ENCODE measurements at regions not wholly inside any gene's neighbourhood (a gene's known extent, or its start where the extent isn't known, plus 50 kb on each side); places are given as distances from the start of the nearest gene placed in this dataset.

DNA sequence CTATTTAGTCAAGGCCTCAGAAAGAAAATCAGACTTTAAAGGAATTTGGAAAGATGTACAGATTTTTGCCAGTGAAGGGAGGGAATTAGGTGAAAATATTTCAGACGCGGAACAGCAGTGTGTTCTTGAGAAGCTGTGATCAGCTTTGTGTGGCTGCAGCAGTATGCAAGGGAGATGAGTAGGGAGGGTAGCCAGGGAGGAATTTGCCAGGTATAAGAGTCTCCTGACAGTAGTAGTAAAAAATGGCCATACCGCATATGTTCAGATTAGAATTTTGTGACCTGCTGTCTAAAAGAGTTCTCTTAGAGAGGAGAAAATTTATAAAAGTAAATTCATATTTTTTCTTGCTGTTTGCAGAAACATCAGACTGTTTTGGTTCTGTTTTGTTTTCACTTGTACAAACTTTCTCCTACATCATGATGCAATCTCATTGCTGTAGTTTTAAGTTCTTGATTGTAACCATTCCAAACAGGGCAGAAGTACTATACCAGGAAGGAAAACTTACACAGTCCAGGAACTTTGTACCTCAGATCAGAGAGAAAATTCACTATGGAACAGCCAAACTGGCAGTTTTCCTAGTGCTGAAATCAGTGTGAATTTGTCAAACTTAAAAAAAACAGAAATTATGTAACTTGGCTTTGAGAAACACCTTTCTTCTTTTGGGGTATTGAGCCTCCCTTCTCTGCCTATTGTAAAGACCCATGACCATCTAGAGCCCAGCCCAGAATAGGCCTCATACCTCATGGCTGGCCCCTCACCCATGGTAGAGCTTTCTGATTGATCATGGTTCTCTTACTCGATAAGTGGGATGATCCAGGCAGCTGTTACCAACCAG, 78.4 kb upstream of the NR3C1 start (continued):
- TF ChIP-seq, protein P1, sequence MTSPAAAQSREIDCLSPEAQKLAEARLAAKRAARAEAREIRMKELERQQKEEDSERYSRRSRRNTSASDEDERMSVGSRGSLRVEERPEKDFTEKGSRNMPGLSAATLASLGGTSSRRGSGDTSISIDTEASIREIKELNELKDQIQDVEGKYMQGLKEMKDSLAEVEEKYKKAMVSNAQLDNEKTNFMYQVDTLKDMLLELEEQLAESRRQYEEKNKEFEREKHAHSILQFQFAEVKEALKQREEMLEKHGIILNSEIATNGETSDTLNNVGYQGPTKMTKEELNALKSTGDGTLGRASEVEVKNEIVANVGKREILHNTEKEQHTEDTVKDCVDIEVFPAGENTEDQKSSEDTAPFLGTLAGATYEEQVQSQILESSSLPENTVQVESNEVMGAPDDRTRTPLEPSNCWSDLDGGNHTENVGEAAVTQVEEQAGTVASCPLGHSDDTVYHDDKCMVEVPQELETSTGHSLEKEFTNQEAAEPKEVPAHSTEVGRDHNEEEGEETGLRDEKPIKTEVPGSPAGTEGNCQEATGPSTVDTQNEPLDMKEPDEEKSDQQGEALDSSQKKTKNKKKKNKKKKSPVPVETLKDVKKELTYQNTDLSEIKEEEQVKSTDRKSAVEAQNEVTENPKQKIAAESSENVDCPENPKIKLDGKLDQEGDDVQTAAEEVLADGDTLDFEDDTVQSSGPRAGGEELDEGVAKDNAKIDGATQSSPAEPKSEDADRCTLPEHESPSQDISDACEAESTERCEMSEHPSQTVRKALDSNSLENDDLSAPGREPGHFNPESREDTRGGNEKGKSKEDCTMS (CRISPR knock-in tag; conservative IDR thresholded peaks at IDR 0.05), result no peak
- TF ChIP-seq ZNF572 (CRISPR knock-in tag; IDR thresholded peaks at IDR 0.05) (no peak), EP300 (IDR thresholded peaks at IDR 0.05; ENCODE audit: low read depth in 2 of 2, low read length in 2 of 2) (peak in 1 of 2 experiments; percentile 75; a peak in 2 of 4 replicates), EP300 (CRISPR knock-in tag; IDR thresholded peaks at IDR 0.05; ENCODE audit: borderline replicate concordance) (no peak), CHD2 (IDR thresholded peaks at IDR 0.05; ENCODE audit: low read depth, low read length) (no peak), MIXL1 (CRISPR knock-in tag; IDR thresholded peaks at IDR 0.05) (peak; percentile 60), TBX2 (CRISPR knock-in tag; IDR thresholded peaks at IDR 0.05; ENCODE audit: borderline replicate concordance) (0 out of 2 replicates have a peak, but pooled peaks have one; percentile 23), NR2F1 (CRISPR knock-in tag; IDR thresholded peaks at IDR 0.05) (no peak), HMG20B (CRISPR knock-in tag; conservative IDR thresholded peaks at IDR 0.05) (0 out of 2 replicates have a peak, but pooled peaks have one; percentile 32), NCOA2 (CRISPR knock-in tag; IDR thresholded peaks at IDR 0.05) (peak; percentile 74), ZNF326 (CRISPR knock-in tag; IDR thresholded peaks at IDR 0.05; ENCODE audit: borderline replicate concordance) (no peak), ZNF660 (CRISPR knock-in tag; IDR thresholded peaks at IDR 0.05; ENCODE audit: borderline replicate concordance, low read depth) (no peak), ZFP36 (IDR thresholded peaks at IDR 0.05; ENCODE audit: borderline replicate concordance, low read depth, low read length, partially characterized antibody) (no peak), POLR2G (IDR thresholded peaks at IDR 0.05; ENCODE audit: low read depth, low read length) (no peak), IRF2 (CRISPR knock-in tag; IDR thresholded peaks at IDR 0.05) (peak; percentile 59; the same call in 1 of the 2 replicates)
- TF ChIP-seq, protein P2, sequence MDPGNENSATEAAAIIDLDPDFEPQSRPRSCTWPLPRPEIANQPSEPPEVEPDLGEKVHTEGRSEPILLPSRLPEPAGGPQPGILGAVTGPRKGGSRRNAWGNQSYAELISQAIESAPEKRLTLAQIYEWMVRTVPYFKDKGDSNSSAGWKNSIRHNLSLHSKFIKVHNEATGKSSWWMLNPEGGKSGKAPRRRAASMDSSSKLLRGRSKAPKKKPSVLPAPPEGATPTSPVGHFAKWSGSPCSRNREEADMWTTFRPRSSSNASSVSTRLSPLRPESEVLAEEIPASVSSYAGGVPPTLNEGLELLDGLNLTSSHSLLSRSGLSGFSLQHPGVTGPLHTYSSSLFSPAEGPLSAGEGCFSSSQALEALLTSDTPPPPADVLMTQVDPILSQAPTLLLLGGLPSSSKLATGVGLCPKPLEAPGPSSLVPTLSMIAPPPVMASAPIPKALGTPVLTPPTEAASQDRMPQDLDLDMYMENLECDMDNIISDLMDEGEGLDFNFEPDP (CRISPR knock-in tag; conservative IDR thresholded peaks at IDR 0.05), result no peak
- TF ChIP-seq, protein P3, sequence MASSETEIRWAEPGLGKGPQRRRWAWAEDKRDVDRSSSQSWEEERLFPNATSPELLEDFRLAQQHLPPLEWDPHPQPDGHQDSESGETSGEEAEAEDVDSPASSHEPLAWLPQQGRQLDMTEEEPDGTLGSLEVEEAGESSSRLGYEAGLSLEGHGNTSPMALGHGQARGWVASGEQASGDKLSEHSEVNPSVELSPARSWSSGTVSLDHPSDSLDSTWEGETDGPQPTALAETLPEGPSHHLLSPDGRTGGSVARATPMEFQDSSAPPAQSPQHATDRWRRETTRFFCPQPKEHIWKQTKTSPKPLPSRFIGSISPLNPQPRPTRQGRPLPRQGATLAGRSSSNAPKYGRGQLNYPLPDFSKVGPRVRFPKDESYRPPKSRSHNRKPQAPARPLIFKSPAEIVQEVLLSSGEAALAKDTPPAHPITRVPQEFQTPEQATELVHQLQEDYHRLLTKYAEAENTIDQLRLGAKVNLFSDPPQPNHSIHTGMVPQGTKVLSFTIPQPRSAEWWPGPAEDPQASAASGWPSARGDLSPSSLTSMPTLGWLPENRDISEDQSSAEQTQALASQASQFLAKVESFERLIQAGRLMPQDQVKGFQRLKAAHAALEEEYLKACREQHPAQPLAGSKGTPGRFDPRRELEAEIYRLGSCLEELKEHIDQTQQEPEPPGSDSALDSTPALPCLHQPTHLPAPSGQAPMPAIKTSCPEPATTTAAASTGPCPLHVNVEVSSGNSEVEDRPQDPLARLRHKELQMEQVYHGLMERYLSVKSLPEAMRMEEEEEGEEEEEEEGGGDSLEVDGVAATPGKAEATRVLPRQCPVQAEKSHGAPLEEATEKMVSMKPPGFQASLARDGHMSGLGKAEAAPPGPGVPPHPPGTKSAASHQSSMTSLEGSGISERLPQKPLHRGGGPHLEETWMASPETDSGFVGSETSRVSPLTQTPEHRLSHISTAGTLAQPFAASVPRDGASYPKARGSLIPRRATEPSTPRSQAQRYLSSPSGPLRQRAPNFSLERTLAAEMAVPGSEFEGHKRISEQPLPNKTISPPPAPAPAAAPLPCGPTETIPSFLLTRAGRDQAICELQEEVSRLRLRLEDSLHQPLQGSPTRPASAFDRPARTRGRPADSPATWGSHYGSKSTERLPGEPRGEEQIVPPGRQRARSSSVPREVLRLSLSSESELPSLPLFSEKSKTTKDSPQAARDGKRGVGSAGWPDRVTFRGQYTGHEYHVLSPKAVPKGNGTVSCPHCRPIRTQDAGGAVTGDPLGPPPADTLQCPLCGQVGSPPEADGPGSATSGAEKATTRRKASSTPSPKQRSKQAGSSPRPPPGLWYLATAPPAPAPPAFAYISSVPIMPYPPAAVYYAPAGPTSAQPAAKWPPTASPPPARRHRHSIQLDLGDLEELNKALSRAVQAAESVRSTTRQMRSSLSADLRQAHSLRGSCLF (CRISPR knock-in tag; IDR thresholded peaks at IDR 0.05; ENCODE audit: borderline replicate concordance), result no peak
- TF ChIP-seq, protein P4, sequence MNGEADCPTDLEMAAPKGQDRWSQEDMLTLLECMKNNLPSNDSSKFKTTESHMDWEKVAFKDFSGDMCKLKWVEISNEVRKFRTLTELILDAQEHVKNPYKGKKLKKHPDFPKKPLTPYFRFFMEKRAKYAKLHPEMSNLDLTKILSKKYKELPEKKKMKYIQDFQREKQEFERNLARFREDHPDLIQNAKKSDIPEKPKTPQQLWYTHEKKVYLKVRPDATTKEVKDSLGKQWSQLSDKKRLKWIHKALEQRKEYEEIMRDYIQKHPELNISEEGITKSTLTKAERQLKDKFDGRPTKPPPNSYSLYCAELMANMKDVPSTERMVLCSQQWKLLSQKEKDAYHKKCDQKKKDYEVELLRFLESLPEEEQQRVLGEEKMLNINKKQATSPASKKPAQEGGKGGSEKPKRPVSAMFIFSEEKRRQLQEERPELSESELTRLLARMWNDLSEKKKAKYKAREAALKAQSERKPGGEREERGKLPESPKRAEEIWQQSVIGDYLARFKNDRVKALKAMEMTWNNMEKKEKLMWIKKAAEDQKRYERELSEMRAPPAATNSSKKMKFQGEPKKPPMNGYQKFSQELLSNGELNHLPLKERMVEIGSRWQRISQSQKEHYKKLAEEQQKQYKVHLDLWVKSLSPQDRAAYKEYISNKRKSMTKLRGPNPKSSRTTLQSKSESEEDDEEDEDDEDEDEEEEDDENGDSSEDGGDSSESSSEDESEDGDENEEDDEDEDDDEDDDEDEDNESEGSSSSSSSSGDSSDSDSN (CRISPR knock-in tag; IDR thresholded peaks at IDR 0.05), result no peak

Data from HepG2 (cell line).